ENCODE measurements at regions not wholly inside any gene's neighbourhood (a gene's known extent, or its start where the extent isn't known, plus 50 kb on each side); places are given as distances from the start of the nearest gene placed in this dataset.

GRCh38 chr2:167506395-167506794, 618.1 kb downstream of the XIRP2 start:
- TF ChIP-seq CTCF (IDR thresholded peaks at IDR 0.05) (no peak), POLR2AphosphoS5 (IDR thresholded peaks at IDR 0.05; ENCODE audit: low read depth, low read length) (no peak), TCF7L2 (IDR thresholded peaks at IDR 0.05; ENCODE audit: low read depth, low read length) (no peak), REST (IDR thresholded peaks at IDR 0.05; ENCODE audit: insufficient read depth in 1 of 2, low read depth in 2 of 2, low read length in 1 of 2) (no peak)
